SKM-1 (cell line): ENCODE measurements at regions not wholly inside any gene's neighbourhood (a gene's known extent, or its start where the extent isn't known, plus 50 kb on each side); places are given as distances from the start of the nearest gene placed in this dataset.

Experiments used
- DNase-seq: peaks from one replicate; lab custom pipeline; 2025; ENCODE audit not compliant: unreplicated experiment; lab: John Stamatoyannopoulos, UW

DNA sequence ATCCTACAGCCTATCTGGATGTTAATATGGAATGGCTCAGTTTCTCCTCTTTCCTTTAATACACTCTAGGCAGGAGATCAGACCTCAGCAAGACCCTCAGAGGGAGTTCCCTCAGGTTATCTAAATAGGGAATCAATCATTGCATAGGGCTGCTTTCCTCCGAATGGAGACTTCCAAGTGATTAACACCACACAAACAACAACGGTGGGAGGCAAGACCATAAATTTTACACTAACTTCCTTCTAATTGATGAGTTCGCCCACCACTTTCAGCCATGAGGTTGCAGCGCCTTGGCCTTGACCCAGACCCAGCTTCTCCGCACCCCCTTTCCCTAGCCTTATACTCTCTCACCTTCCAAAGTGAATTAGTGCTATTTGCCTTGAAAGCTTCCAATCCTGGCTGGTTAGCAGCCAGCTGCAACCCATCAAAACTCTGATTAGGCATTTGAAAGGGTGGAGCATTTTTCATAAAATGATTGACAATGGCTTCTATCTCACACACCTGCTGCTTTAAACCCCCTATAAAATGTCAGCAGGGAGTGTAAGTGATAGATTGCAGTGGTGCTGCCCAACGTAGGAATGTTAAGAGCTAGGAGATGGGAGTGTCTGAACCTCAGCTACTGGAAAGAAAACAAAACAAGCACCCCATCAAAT lies 534.9 kb upstream of the USP24 start:
- DNase-seq, result no peak

DNA sequence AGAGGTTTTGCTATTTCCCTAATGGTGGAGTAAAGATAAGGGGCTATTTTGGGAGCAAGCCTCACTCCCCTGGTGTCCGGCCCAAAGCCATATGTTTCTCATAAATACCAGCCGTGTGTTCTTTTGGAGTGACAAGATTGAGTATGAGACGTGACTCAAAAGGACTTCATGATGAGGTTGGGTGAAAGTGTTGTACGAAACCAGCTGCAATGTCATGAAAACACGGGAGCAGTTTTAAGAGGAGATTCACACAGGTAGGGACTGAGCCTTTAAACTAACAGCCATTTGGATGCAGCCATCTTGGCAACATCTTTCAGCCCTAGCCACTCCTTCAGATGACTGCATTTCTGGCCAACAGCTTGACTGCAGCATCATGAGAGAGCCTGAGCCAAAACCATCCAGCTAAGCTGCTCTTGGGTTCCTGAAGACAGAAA lies 532.3 kb upstream of the USP24 start:
- DNase-seq, result no peak

DNA sequence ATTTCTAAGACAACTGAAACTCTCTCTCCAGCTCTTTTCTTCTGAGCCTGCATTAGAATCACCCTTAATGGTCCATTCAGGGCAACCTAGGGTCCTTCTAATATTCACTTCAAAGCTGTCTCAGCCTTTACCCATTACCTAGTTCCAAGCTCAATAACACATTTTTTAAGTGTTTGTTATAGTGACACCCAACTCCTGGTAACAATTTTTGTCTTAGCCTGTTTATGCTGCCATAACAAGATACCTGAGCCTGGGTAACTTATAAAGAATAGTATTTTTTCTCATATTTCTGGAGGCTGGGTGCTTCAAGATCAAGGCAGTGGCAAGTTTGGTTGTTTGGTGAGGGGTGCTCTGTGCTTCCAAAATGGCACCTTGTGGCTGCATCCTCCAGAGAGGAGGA lies 531.5 kb upstream of the USP24 start:
- no peak for DNase-seq

DNA sequence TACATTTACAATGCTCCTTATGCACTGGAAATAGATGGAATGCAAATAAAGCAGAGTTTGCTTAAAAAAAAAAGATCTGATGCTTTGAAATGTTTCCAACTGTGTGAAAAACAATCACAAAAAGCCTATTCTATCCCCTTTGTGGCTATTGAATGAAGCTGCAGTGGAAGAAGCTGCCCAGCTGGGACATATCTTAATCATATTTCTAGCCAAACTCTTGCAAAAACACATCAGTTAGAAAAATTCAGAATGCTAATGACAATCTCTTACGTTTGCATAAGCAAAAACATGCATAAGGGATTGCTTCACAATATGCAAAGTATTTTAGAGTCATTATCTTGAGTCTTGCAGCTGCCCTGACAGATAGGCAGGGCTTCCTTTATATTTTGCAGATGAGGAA lies 526.4 kb upstream of the USP24 start:
- DNase-seq, result no peak

DNA sequence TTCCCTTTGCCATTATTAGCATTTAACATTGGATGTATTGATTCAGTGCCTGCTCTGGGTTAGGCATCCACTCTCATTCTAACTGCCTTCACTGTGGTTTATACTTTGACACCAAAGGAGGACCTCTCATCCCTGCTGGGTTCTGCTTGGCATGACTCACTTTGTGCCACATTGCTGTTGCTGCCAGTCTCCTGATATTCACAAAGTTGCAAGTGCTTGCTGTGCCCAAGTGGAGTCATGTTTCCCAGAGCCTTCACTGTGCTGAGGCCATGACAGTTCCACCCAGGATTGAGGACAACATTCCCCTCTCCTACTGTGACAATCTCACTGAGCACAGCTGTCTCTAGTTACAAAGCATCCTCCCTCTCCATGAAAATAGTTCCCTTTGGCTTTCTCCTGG lies 519.9 kb upstream of the USP24 start:
- no peak for DNase-seq

DNA sequence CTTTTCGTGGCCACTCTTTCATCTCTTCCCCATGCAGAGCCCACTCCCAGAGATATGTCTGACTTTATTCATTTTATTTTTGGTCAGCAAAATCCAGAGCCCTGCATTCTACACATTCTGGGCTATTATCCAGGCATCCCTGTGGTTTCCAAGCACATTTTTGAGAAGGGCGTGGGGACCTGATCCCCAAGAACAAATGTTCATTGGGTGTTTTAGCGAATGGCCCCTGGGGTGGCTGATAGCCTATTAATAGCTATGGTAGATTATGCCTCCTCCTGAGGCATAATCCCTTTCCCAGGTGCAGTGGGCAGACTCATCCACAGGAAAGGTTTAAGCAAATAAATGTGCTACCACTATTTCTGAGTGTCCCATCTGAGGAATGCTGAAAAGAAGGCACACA lies 511.8 kb upstream of the USP24 start:
- no peak for DNase-seq

DNA sequence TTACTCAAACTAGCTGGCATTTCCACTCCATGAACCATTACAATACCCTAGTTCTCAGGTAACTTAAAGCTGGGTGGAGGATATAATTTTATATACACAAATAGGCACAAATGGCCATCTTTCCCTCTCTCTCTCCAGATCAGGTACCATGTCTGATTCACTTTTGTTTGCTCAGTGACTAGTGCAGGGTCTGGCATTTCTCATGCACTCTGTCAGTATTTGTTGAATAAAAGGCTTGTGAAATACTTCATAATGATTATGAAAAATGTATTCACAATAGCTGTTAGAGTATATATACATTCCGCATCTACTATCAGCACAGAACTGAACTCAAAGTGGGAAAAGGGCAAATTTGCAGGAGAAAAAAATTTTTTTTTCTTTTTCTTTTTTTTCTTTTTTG lies 510.2 kb upstream of the USP24 start:
- DNase-seq, result no peak

DNA sequence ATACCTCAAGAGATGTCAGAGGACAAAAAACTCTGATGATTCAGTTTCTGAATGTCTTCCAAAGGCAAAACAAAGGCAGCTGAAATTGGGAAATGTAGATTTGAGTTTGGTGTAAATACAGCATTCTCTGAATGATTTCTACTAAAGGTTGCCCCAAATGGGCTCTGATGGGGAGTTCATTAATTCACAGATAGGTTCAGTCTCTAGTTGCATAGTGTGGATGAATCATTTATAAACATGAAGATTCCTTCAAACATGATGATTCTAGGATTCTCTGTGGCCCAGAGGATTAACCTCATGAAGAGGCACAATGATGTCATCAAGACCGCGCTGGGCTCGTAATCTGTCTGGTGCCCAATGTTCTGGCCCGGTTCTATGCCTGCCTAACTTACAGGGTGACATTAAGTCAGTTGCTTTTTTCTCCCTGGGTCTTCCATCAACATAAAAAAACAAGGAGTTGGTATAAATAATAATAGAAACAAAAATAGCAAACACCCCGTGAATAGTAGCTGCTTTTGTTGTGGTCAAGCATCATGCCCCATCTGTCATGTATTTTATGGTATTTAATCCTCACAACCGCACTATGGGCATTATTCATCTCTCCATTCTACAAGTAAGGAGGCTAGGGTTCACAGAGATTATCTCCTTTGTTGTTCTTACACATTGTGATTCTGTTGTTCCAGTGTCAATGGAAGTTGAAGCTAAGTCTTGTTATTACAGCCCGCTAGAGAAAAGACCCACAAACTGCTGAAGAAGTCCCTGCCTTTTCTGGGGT lies 509.6 kb upstream of the USP24 start:
- no peak for DNase-seq

DNA sequence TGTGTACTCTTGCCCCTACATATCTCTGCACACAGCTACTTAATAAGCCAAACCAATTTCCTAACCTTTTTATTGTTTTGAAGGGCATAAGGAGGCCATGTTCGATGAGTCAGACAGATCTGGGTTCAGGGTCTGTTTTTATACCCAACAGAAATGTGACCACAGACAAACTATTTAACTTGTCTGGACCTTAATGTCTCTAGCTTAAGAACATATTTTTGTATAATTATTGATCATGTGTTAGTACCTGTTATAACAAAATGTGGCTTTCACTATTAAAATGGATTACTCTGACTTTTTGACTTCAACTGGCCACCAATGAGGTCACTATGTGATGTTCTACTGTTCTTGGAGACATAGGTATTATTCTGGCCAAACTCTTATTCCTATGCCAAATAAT lies 507.8 kb upstream of the USP24 start:
- no peak for DNase-seq

DNA sequence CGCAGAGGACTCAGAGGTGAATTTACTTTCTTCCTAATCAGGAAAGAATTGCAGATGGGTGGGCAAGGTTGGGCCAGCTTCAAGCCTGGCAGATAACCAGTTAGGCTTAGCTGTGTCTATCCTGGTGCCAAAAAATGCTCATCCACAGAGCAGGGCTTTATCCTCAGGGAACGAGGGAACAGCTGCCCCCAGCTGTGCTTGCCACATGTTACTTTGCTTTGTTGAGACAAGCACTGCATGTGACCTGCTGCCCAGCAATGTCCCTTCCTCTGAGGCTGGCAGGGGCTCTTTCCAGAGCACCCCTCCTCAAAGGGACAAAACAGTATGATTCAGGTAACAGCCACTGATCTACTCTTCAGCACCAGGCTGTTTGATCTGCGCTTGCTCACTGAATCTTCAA lies 505.1 kb upstream of the USP24 start:
- DNase-seq, result no peak

DNA sequence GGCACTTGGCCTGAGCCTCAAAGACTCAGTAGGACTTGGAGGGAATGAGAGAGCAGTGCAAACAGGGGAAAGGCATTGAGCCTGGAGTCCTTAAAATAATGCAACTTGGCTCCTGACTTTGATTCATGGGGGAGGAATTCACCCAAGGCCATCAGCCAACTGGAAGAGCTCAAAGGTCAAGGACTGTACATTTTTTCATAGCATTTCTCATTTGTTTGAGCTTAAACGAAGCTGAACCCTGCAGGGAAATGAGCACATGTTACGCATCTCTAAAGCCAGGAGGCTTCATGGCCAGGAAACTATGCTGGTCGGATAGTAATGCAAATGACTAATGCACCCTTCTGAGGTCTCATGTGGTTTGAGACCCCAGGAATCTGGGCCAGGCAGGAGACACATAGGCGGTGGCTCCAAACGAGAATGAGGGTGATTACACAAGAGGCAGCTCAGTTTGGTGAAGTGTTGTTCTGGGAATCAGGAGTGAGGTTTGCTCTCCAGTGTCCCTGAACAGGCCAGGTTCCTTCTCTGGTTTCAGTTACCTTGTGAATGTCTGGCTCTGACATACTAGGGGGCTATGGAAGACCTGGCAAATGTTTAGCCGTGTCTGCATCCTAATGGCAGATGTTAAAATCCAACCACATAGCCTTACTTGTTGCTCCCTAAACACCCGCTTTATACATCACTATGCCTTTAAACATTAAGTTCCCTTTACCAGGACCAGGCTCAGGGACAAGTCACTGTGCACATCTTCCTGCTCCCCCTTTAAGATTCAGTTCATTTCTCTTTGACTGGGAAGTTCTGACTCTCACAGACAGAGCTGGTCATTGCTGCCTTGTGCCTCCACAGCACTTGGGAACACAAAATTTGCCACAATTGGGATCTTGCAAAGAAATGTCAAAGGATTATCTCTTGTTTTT lies 503.9 kb upstream of the USP24 start:
- no peak for DNase-seq

DNA sequence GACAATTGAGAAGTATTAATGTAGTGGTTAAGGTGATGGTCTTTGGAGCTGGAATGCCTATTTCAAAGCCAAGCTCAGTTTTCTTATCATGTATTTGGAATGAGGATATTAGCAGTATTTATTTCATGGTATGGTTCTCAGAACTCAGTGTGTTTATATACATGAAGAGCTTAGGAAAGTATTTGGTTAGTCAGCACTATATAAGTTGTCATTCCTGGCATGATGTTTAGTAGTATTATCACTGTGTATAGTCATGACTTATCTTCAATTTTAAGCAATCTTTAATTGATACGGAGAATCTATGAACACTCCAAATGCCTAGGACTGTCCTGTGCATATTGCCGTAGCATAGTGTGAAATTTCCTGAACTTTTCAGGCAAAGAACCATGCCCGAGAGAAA lies 501.9 kb upstream of the USP24 start:
- DNase-seq, result no peak

DNA sequence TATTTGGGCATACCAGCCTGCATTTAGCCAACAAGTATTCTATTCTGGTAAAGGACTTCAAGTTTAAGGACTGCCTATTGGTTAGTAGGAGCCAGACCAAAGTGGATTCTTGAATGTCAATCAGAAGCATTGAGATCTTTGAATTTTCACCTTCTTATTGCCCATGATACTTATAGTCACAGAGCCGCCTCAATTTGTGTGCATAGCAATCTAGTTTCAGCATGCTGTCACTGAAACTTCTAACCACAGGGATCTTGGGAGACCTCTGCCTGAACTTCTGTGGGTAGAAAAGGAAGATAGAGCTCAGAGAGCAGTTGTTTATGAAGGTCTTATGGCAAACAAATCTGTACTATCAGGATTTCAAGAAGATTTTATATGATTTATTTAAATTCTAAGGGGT lies 501.4 kb upstream of the USP24 start:
- no peak for DNase-seq

DNA sequence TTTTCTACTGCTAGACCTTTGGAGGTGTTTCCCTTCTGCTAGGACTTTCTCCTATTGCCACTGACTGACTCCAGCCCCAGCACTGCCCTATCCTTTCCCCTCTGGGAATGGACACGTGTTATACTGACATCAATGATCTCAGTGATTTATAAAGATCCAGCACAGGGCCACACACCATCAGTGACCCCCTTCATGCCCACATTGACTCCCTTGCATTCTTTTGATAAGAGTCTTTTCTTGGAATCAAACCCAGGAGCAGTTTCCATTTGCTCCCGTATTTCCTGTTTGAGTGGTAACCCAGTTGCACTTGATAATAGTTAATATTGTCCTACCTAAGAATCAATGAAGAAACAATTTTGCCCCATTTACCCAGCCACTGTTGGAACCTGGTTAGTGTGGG lies 501.0 kb upstream of the USP24 start:
- no peak for DNase-seq

DNA sequence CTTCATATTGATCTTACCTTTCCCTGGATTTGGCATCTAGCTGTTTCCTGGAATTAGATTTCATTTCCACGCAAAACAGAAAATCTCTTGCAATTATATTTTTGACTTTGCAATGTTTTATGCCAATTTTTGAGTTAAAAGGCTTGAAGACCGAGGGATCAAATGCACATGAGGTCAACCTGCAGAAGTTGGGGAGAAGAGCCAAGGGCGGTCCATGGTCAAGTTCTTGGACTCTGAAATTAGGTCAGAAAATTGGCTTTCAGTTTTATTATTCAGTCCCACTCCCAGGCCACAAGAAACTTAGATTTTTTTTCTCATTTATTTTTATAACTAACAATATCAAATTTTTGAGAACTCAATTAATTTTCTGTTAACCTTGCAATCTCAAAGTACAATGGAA lies 499.1 kb upstream of the USP24 start:
- no peak for DNase-seq

DNA sequence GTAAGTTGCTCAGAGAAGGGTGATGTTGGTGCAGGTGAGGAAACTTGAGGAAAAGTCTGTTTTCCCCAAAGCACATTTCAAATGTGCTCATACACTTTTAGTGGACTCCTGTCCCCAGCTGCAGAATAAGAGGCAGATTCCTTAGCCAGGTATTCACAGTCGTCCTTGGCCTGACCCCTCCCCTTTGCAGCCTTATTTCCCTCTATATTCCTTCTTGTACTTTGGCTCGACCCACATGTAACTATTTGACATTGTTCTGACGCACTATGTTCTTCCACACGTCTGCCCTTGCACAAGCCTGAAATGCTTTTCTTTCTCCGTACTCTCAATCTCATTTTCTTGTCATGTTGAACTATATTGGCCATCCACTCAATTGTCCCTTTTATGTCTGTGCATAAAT lies 498.4 kb upstream of the USP24 start:
- DNase-seq, result no peak

DNA sequence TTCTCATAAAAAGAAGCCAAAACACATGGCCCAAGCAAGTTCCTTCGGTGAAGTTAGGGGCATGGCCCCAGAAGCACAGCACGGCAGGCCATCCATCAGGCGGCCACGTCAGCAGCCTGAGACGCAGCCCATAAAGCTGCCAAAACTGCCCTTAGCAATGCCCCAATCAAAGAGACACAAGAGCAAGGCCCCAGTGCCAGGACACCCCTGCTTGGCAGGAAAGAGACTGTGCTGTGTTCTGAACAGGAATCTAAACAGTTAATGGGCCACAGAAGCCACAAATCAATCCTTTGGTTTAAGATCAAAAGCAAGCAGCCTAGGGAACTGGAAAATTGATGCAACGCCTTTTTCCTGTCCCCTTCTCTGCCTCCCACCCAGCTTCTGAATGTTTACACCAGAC lies 497.0 kb upstream of the USP24 start:
- DNase-seq, result no peak

DNA sequence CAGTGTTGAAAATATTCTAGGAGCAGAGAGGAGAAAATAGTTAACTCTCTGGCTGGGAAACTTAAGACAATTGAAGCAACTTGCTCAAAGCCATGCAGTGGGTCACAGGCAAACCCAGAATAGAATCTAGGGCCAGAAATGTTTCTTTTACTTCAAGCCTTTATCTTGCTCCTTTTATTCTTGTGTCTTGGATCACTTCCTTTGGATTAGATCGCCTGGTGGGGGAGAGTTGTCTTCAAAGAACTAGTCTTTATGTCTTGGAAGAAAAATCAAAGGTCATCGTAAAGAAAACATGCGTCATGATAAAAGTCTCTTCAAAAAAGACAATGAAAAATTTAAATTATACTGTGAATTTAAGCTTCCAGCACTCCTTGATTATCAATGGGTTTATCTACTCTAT lies 493.6 kb upstream of the USP24 start:
- DNase-seq, result no peak

DNA sequence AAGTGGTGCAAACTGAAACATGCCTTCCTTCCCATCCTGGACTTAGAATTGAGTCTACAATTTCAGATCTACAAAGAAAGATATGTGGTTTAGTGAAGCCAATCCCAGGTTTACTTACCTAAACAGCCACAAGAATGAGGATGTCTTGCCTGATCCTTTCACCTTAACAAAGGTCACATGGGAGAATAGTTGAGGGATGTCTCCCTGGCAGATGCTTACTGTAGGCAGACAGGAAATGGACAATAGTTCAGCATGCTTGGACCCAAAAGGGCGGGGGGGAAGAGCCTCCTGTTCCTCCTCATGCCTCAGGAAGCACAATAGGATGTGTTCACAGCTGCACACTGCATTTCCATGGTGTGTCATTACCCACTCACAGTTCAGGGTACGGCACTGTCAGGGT lies 492.7 kb upstream of the USP24 start:
- DNase-seq, result no peak

DNA sequence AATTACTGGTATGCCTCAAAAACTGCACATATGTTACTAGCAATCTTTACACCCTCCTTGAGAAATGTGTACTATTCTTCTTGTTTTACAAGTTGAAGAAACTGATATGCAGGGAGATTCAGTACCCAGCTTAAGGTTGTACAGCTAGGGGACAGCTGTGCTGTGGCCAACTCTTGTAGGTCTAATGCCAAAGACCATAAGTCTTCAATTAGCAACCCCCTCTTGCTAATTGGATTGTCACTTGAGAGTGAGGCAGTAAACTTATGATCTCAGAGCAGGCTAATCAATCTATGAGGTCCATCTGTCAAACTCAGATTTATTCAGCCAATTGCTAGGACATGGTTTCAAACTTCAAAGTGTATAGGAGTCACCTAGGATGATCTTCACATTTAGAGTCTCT lies 492.0 kb upstream of the USP24 start:
- no peak for DNase-seq

DNA sequence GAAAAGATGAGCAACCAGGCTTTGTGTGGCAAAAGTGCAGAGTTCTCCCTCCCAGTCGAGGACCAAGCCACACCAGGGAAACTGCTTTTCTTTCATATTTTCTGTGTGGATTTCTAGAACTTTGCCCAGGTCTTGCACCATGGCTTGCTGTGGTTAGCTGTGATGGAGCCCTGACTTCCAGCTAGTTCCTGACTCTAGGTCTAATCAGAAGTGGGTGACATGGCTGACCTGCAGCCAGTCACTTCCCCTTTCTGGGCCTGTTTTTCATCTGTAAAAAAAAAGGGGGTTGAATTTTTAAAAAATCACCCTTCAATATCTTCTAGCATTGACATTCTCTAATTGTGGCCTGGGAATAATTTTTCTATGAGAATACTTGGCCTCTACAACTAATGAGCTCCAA lies 491.2 kb upstream of the USP24 start:
- peak; percentile 60 for DNase-seq
